H1 (cell line): ENCODE measurements at regions not wholly inside any gene's neighbourhood (a gene's known extent, or its start where the extent isn't known, plus 50 kb on each side); places are given as distances from the start of the nearest gene placed in this dataset.

Experiments
- CTCF ChIA-PET: fragments of 300-600 bp; sonication (Branson Sonifier 250); formaldehyde crosslinking; loops from one replicate; lab custom pipeline; 2021; ENCODE audit not compliant: partially characterized antibody; lab: Charles Lee
- POLR2A ChIA-PET: fragments of 300-600 bp; sonication (Branson Sonifier 250); formaldehyde crosslinking; loops from one replicate; lab custom pipeline; 2021; ENCODE audit warnings: inconsistent platforms; ENCODE audit not compliant: partially characterized antibody; lab: Charles Lee
- DNase-seq, 2 experiments: peaks; one replicate each; pipeline versions ENCODE4 v3.0.0 to v3.0.0-alpha.2; 2010 to 2022; ENCODE audit warnings: low spot score in 2 of 2, low read depth in 1 of 2, mixed read lengths in 1 of 2
- FAIRE-seq: peaks from 2 replicates; lab custom pipeline; 2011; peaks lifted over from hg19 to GRCh38; lab: Jason Lieb, UNC
- H2AFZ ChIP-seq: 2 replicates; pipeline ENCODE4 v1.8.1; 2012; ENCODE audit warnings: low read length, inconsistent platforms
- H2AK5ac ChIP-seq: 2 replicates; pipeline ENCODE4 v1.6.1; 2013; ENCODE audit warnings: low read depth, low read length
- H2BK120ac ChIP-seq: replicated peaks from 2 replicates; pipeline ENCODE3; 2013; ENCODE audit warnings: low read depth, low read length, inconsistent platforms
- H2BK12ac ChIP-seq: 2 replicates; pipeline ENCODE4 v1.6.1; 2013; ENCODE audit warnings: low read depth, low read length
- H2BK15ac ChIP-seq: 2 replicates; pipeline ENCODE4 v1.6.1; 2013; ENCODE audit warnings: low read length
- H2BK20ac ChIP-seq: 2 replicates; pipeline ENCODE4 v1.6.1; 2013; ENCODE audit warnings: low read length
- H2BK5ac ChIP-seq: 2 replicates; pipeline ENCODE4 v1.6.1; 2013; ENCODE audit warnings: low read depth, low read length
- H3K14ac ChIP-seq: 2 replicates; pipeline ENCODE4 v1.6.1; 2013; ENCODE audit warnings: inconsistent platforms; ENCODE audit not compliant: insufficient read length
- H3K18ac ChIP-seq: 2 replicates; pipeline ENCODE4 v1.6.1; 2013; ENCODE audit warnings: low read length; ENCODE audit errors: extremely low read depth
- H3K23ac ChIP-seq: 2 replicates; pipeline ENCODE4 v1.6.1; 2013; ENCODE audit warnings: inconsistent platforms; ENCODE audit not compliant: insufficient read length
- H3K23me2 ChIP-seq: 2 replicates; pipeline ENCODE4 v1.6.1; 2013; ENCODE audit warnings: low read depth, low read length
- H3K27ac ChIP-seq: 2 replicates; pipeline ENCODE4 v1.6.1; 2011; ENCODE audit warnings: low read depth, low read length, inconsistent platforms
- H3K27me3 ChIP-seq, 4 experiments: replicated peaks in 1 of 4; 1 replicate in 1 of 4; 2 replicates in 3 of 4; pipeline versions ENCODE4 v1.6.1 to v1.8.1; 2011 to 2013; ENCODE audit warnings: low read length in 3 of 4, mild to moderate bottlenecking in 3 of 4, inconsistent platforms in 2 of 4, mixed read lengths in 2 of 4, moderate library complexity in 1 of 4; ENCODE audit not compliant: control insufficient read depth in 3 of 4, insufficient read depth in 3 of 4; ENCODE audit errors: extremely low read depth in 1 of 4
- H3K36me3 ChIP-seq, 4 experiments: 2 replicates each; pipeline versions ENCODE4 v1.6.1 to v1.8.1; 2011 to 2013; ENCODE audit warnings: mild to moderate bottlenecking in 4 of 4, low read length in 3 of 4, moderate library complexity in 2 of 4, control low read depth in 1 of 4, inconsistent platforms in 1 of 4; ENCODE audit not compliant: insufficient read depth in 4 of 4, control insufficient read depth in 2 of 4
- H3K4ac ChIP-seq: replicated peaks from 2 replicates; pipeline ENCODE3; 2013; ENCODE audit warnings: low read length, low read depth, mixed read lengths, inconsistent platforms; ENCODE audit not compliant: insufficient read length
- H3K4me1 ChIP-seq, 4 experiments: replicated peaks in 1 of 4; 1 replicate in 1 of 4; 2 replicates in 3 of 4; pipeline versions ENCODE4 v1.6.1 to v1.8.1; 2011 to 2013; ENCODE audit warnings: low read length in 3 of 4, inconsistent platforms in 2 of 4, mixed read lengths in 1 of 4; ENCODE audit not compliant: insufficient read depth in 4 of 4, control insufficient read depth in 3 of 4
- H3K4me2 ChIP-seq, 2 experiments: 2 replicates each; pipeline versions ENCODE4 v1.6.1 to v1.8.1; 2011 to 2013; ENCODE audit warnings: low read depth in 2 of 2, low read length in 2 of 2, control low read depth in 1 of 2, inconsistent platforms in 1 of 2, mild to moderate bottlenecking in 1 of 2; ENCODE audit not compliant: insufficient read depth in 1 of 2
- H3K4me3 ChIP-seq, 4 experiments: fragments of 200-600, 300-600 bp in 1 of 4; sonication (generic), shearing (Covaris generic), sonication (Bioruptor Twin) in 1 of 4; 2 replicates each; pipeline versions ENCODE4 v1.5.1 to v1.8.1; 2011 to 2016; ENCODE audit warnings: low read length in 4 of 4, low read depth in 3 of 4, control low read depth in 2 of 4, inconsistent platforms in 2 of 4, mild to moderate bottlenecking in 2 of 4, mixed read lengths in 1 of 4, moderate library complexity in 1 of 4; ENCODE audit not compliant: insufficient read depth in 2 of 4; ENCODE audit errors: extremely low read depth in 1 of 4
- H3K56ac ChIP-seq: replicated peaks from 2 replicates; pipeline ENCODE3; 2013; ENCODE audit warnings: low read depth, mild to moderate bottlenecking, mixed read lengths, low read length, inconsistent platforms; ENCODE audit not compliant: insufficient read length
- H3K79me1 ChIP-seq: 2 replicates; pipeline ENCODE4 v1.6.1; 2013; ENCODE audit warnings: low read depth, low read length, control low read depth
- H3K79me2 ChIP-seq, 2 experiments: 2 replicates each; pipeline versions ENCODE4 v1.6.1 to v1.8.1; 2012 to 2013; ENCODE audit warnings: low read length in 2 of 2, mild to moderate bottlenecking in 2 of 2, inconsistent platforms in 1 of 2; ENCODE audit not compliant: insufficient read depth in 2 of 2, control insufficient read depth in 1 of 2
- H3K9ac ChIP-seq, 4 experiments: replicated peaks in 1 of 4; 1 replicate in 1 of 4; 2 replicates in 3 of 4; pipeline versions ENCODE4 v1.6.1 to v1.8.1; 2011 to 2013; ENCODE audit warnings: low read depth in 3 of 4, low read length in 3 of 4, control low read depth in 2 of 4, mild to moderate bottlenecking in 2 of 4, moderate library complexity in 2 of 4, inconsistent platforms in 1 of 4; ENCODE audit errors: extremely low read depth in 1 of 4
- H3K9me3 ChIP-seq, 2 experiments: 2 replicates each; pipeline versions ENCODE4 v1.6.1 to v1.8.1; 2012 to 2013; ENCODE audit warnings: mild to moderate bottlenecking in 2 of 2, moderate library complexity in 2 of 2, control low read depth in 1 of 2, inconsistent platforms in 1 of 2, low read depth in 1 of 2, low read length in 1 of 2, mixed read lengths in 1 of 2; ENCODE audit not compliant: insufficient read depth in 2 of 2
- H4K20me1 ChIP-seq, 2 experiments: replicated peaks in 1 of 2; 2 replicates each; pipeline versions ENCODE3 to v1.8.1; 2011 to 2013; ENCODE audit warnings: inconsistent platforms in 2 of 2, low read length in 2 of 2, mild to moderate bottlenecking in 1 of 2; ENCODE audit not compliant: insufficient read depth in 2 of 2, control insufficient read depth in 1 of 2
- H4K5ac ChIP-seq: 2 replicates; pipeline ENCODE4 v1.6.1; 2013; ENCODE audit warnings: low read length, low read depth, mixed read lengths, inconsistent platforms; ENCODE audit not compliant: insufficient read length
- H4K8ac ChIP-seq: 2 replicates; pipeline ENCODE4 v1.8.0; 2013; ENCODE audit warnings: mild to moderate bottlenecking, moderate library complexity, low read length, inconsistent platforms; ENCODE audit not compliant: insufficient read depth; ENCODE audit errors: extremely low read depth
- H4K91ac ChIP-seq: replicated peaks from 2 replicates; pipeline ENCODE3; 2013; ENCODE audit warnings: low read length, mixed read lengths, inconsistent platforms; ENCODE audit not compliant: insufficient read length
- CHD2 ChIP-seq: IDR thresholded peaks from 2 replicates; pipeline ENCODE4 v1.6.1; 2012; ENCODE audit warnings: low read length, improper control_type of control experiment
- EP300 ChIP-seq, 2 experiments: IDR thresholded peaks; 1 replicate in 1 of 2; 2 replicates in 1 of 2; pipeline ENCODE4 v1.6.1; 2011 to 2012; ENCODE audit warnings: low read depth in 2 of 2, low read length in 2 of 2, mild to moderate bottlenecking in 2 of 2, borderline replicate concordance in 1 of 2, inconsistent platforms in 1 of 2, moderate library complexity in 1 of 2
- RFX5 ChIP-seq: IDR thresholded peaks from 2 replicates; pipeline ENCODE4 v1.6.1; 2011; ENCODE audit warnings: low read depth, low read length, improper control_type of control experiment, borderline replicate concordance
- RXRA ChIP-seq: IDR thresholded peaks from 2 replicates; pipeline ENCODE4 v1.6.1; 2011; ENCODE audit warnings: low read depth, mild to moderate bottlenecking, low read length, moderate library complexity; ENCODE audit not compliant: insufficient read depth
- SIRT6 ChIP-seq: IDR thresholded peaks from one replicate; pipeline ENCODE4 v1.7.1; 2012; ENCODE audit warnings: low read length, inconsistent platforms
- SIX5 ChIP-seq: IDR thresholded peaks from 2 replicates; pipeline ENCODE4 v1.6.1; 2011; ENCODE audit warnings: mild to moderate bottlenecking, low read depth, low read length
- SP4 ChIP-seq: IDR thresholded peaks from 2 replicates; pipeline ENCODE4 v1.6.1; 2012; ENCODE audit warnings: low read length, inconsistent platforms
- SUZ12 ChIP-seq: fragments of 200-600 bp; sonication (generic); IDR thresholded peaks from 2 replicates; pipeline ENCODE4 v1.6.1; 2012; ENCODE audit warnings: mild to moderate bottlenecking, inconsistent platforms, low read length, moderate library complexity, mixed read lengths
- TAF1 ChIP-seq: IDR thresholded peaks from 2 replicates; pipeline ENCODE4 v1.6.1; 2011; ENCODE audit warnings: mild to moderate bottlenecking, low read depth, low read length
- TAF7 ChIP-seq: optimal IDR thresholded peaks from 2 replicates; pipeline ENCODE3; 2011; ENCODE audit warnings: low read depth, mild to moderate bottlenecking, inconsistent platforms, low read length, moderate library complexity, borderline replicate concordance
- WGBS, 2 experiments: shearing (Covaris generic) in 1 of 2; methylation state at CpG; one replicate each; pipeline versions ENCODE4 v1.1.6 to v1.1.7; 2013 to 2015; ENCODE audit warnings: low lambda C conversion rate in 2 of 2, mixed read lengths in 2 of 2, inconsistent platforms in 1 of 2, low coverage in 1 of 2, missing lambda C conversion rate in 1 of 2; ENCODE audit not compliant: insufficient replicate concordance in 2 of 2, insufficient coverage in 1 of 2, insufficient read length in 1 of 2; ENCODE audit errors: extremely low coverage in 1 of 2, missing lambda C conversion rate in 1 of 2; 5-methylcytosine and 5-hydroxymethylcytosine counted together

GRCh38 chr5:44236040-44236439 lies 153.2 kb downstream of the FGF10 start:
- POLR2A ChIA-PET: no interaction called here
- H3K9ac ChIP-seq: no peak overlapping the region

More at GRCh38 chr5:44236040-44236439, 153.2 kb downstream of the FGF10 start:
- H4K8ac ChIP-seq: no peak overlapping the region
- no peak overlapping the region for H3K14ac ChIP-seq
- no peaks in the 10 kb centered on the region for H3K79me2 ChIP-seq
- no peak overlapping the region for H2AFZ ChIP-seq
- H2BK120ac ChIP-seq: no peak overlapping the region
- TF ChIP-seq TAF7 (no peak), SP4 (no peak), RXRA (no peak), EP300 (IDR thresholded peaks at IDR 0.05; ENCODE audit: borderline replicate concordance in 1 of 2, low read depth in 2 of 2, low read length in 2 of 2) (no peak), SIX5 (no peak), CHD2 (no peak), TAF1 (no peak), RFX5 (no peak), SUZ12 (no peak), SIRT6 (no peak)
- H3K27me3 ChIP-seq: no peaks in the 10 kb centered on the region
- H3K79me1 ChIP-seq: no peaks in the 10 kb centered on the region
- H3K23ac ChIP-seq: no peak overlapping the region
- H2BK5ac ChIP-seq: peak overlapping the region; percentile 15; the same call in 1 of the 2 replicates
- H4K20me1 ChIP-seq: no peaks in the 10 kb centered on the region
- H3K4me3 ChIP-seq: no peak overlapping the region
- H3K4me2 ChIP-seq: no peak overlapping the region
- H3K9me3 ChIP-seq: no peaks in the 10 kb centered on the region
- no peak overlapping the region for H3K18ac ChIP-seq
- no peak for DNase-seq
- no peak overlapping the region for H3K27ac ChIP-seq
- FAIRE-seq: no peak
- H3K36me3 ChIP-seq: no peaks in the 10 kb centered on the region
- H3K56ac ChIP-seq: no peak overlapping the region
- H2BK15ac ChIP-seq: no peak overlapping the region
- WGBS, 2 experiments: 89% methylated on average over 4 of the region's 4 CpGs; no CpG with 5 or more reads in 1 of the 2 experiments
- H3K4ac ChIP-seq: no peak overlapping the region
- no peak overlapping the region for H2BK12ac ChIP-seq
- H4K5ac ChIP-seq: no peak overlapping the region
- peaks cover 0 to 3% (median 0%) of the 10 kb centered on the region in 4 experiments; a peak in 1 of 7 replicates for H3K4me1 ChIP-seq
- H2AK5ac ChIP-seq: no peak overlapping the region
- CTCF ChIA-PET: no interaction called here
- H2BK20ac ChIP-seq: no peak overlapping the region
- H3K23me2 ChIP-seq: no peaks in the 10 kb centered on the region
- peak overlapping the region; percentile 55 for H4K91ac ChIP-seq
